ENCODE measurements at regions not wholly inside any gene's neighbourhood (a gene's known extent, or its start where the extent isn't known, plus 50 kb on each side); places are given as distances from the start of the nearest gene placed in this dataset.

DNA sequence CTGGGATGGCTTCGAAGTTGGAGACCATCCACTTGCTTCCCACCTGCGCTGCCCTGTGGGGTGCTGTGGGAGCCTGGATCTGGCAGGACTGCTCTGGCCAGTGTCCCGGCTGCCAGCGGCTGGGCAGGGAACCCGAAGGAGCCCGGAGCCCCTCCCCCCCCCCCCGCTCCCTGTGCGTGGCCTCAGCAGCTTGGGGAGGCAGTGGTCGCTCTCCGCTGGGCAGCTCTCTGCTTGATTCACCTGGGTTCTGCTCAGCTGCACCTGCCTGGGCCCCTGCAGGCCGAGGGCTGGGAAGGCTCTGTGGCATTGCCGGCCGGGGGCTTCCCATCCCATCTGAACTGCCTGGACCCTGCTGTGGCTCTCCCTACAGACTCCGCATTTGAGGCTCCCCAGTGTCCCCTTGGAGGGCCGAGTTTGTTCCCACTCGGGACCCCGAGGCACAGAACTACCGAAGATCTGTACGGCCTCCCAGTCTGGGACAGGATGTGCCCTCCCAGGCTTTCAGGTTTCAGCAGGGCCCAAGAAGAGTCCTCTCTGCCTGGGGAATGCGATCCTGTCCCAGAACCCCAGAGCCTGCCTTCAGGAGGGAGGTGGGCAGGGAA, 525.1 kb downstream of the TCERG1L start:
- Histone ChIP-seq H3K36me3 (ENCODE audit: control insufficient read depth in 2 of 2, extremely low read depth in 1 of 2, insufficient read depth in 2 of 2, low read length in 2 of 2) (no peaks in the 10 kb centered on the region), H3K4me1 (ENCODE audit: control insufficient read depth, extremely low read depth, insufficient read depth, low read length) (no peaks in the 10 kb centered on the region), H3K27ac (ENCODE audit: control insufficient read depth, insufficient read depth, low read length) (no peak overlapping the region), H3K9me3 (ENCODE audit: control insufficient read depth, low read depth, low read length) (peaks cover 15% of the 10 kb centered on the region), H3K27me3 (ENCODE audit: control insufficient read depth, extremely low read depth, insufficient read depth, low read length) (no peaks in the 10 kb centered on the region), H3K9ac (ENCODE audit: control insufficient read depth, extremely low read depth, insufficient read depth, low read length) (no peak overlapping the region), H3K9me1 (ENCODE audit: control insufficient read depth, extremely low read depth, insufficient read depth, low read length) (no peaks in the 10 kb centered on the region), H2AFZ (ENCODE audit: control insufficient read depth, low read length) (no peak overlapping the region), H4K20me1 (ENCODE audit: control insufficient read depth, extremely low read depth, insufficient read depth, low read length) (no peaks in the 10 kb centered on the region), H3K4me2 (ENCODE audit: control insufficient read depth, extremely low read depth, insufficient read depth, low read depth, low read length) (no peak overlapping the region), H3K4me3 (ENCODE audit: control insufficient read depth in 2 of 3, extremely low read depth in 1 of 3, insufficient read depth in 2 of 3, low read depth in 1 of 3, low read length in 3 of 3) (no peak overlapping the region), H3K79me2 (ENCODE audit: control insufficient read depth, insufficient read depth, low read length) (no peaks in the 10 kb centered on the region)
- FAIRE-seq: no peak
- TF ChIP-seq EZH2 (IDR thresholded peaks at IDR 0.05; ENCODE audit: low read length) (no peak), CTCF (optimal IDR thresholded peaks at IDR 0.05 in 1 of 3, IDR thresholded peaks at IDR 0.05 in 1 of 3, conservative IDR thresholded peaks at IDR 0.05 in 1 of 3; ENCODE audit: extremely low read depth in 1 of 3, insufficient read depth in 2 of 3, low read length in 3 of 3) (no peak)
- dilution Hi-C loops (cut with MboI; ENCODE audit: extremely low pct_ligation_motif_present, low sequenced_read_pairs): no loop called here
- no peak for DNase-seq (ENCODE audit: low read depth, low spot score)

DNA sequence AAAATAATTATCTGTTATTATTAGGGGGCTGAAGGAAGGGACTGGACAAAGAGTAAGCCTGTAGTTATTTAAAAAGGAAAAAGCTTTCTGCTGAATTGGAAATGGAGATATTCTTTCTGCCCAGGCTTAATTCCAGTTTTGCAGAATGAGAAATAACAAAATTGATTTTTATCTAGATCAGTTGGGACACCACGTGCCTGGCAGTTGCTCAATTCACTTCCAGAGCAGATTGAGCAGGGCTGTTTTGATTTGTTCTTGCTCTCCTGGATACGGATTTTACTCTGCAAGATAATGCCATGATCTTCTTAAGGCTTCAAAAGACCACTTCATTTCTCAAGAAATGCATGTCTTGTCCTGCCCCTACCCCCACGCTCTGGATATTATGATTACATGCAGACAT, 524.3 kb downstream of the TCERG1L start:
- H2AFZ ChIP-seq (ENCODE audit: control insufficient read depth, low read length): no peak overlapping the region
- TF ChIP-seq EZH2 (IDR thresholded peaks at IDR 0.05; ENCODE audit: low read length) (no peak), CTCF (optimal IDR thresholded peaks at IDR 0.05 in 1 of 3, IDR thresholded peaks at IDR 0.05 in 1 of 3, conservative IDR thresholded peaks at IDR 0.05 in 1 of 3; ENCODE audit: extremely low read depth in 1 of 3, insufficient read depth in 2 of 3, low read length in 3 of 3) (no peak)
- no peak for DNase-seq (ENCODE audit: low read depth, low spot score)
- no peak overlapping the region for H3K4me3 ChIP-seq (ENCODE audit: control insufficient read depth in 2 of 3, extremely low read depth in 1 of 3, insufficient read depth in 2 of 3, low read depth in 1 of 3, low read length in 3 of 3)
- no peaks in the 10 kb centered on the region for H3K4me1 ChIP-seq (ENCODE audit: control insufficient read depth, extremely low read depth, insufficient read depth, low read length)
- dilution Hi-C loops (cut with MboI; ENCODE audit: extremely low pct_ligation_motif_present, low sequenced_read_pairs): no loop called here
- no peak overlapping the region for H3K27ac ChIP-seq (ENCODE audit: control insufficient read depth, insufficient read depth, low read length)
- H3K79me2 ChIP-seq (ENCODE audit: control insufficient read depth, insufficient read depth, low read length): no peaks in the 10 kb centered on the region
- no peak for FAIRE-seq
- no peaks in the 10 kb centered on the region for H3K36me3 ChIP-seq (ENCODE audit: control insufficient read depth in 2 of 2, extremely low read depth in 1 of 2, insufficient read depth in 2 of 2, low read length in 2 of 2)
- H3K9me1 ChIP-seq (ENCODE audit: control insufficient read depth, extremely low read depth, insufficient read depth, low read length): no peaks in the 10 kb centered on the region
- H3K9me3 ChIP-seq (ENCODE audit: control insufficient read depth, low read depth, low read length): peaks cover 15% of the 10 kb centered on the region
- H3K4me2 ChIP-seq (ENCODE audit: control insufficient read depth, extremely low read depth, insufficient read depth, low read depth, low read length): no peak overlapping the region
- H4K20me1 ChIP-seq (ENCODE audit: control insufficient read depth, extremely low read depth, insufficient read depth, low read length): no peaks in the 10 kb centered on the region
- no peaks in the 10 kb centered on the region for H3K27me3 ChIP-seq (ENCODE audit: control insufficient read depth, extremely low read depth, insufficient read depth, low read length)
- no peak overlapping the region for H3K9ac ChIP-seq (ENCODE audit: control insufficient read depth, extremely low read depth, insufficient read depth, low read length)
